RPMI7951 (cell line): ENCODE measurements at regions not wholly inside any gene's neighbourhood (a gene's known extent, or its start where the extent isn't known, plus 50 kb on each side); places are given as distances from the start of the nearest gene placed in this dataset.
"Not testable (repeated sequence)": the region's sequence is repeated elsewhere in the genome, so short reads cannot be mapped to it uniquely, and the experiment has no call there.

ENCODE experiments used
- DNase-seq: peaks from one replicate; pipeline ENCODE4 v3.0.0-alpha.2; 2012; ENCODE audit warnings: low read depth

DNA sequence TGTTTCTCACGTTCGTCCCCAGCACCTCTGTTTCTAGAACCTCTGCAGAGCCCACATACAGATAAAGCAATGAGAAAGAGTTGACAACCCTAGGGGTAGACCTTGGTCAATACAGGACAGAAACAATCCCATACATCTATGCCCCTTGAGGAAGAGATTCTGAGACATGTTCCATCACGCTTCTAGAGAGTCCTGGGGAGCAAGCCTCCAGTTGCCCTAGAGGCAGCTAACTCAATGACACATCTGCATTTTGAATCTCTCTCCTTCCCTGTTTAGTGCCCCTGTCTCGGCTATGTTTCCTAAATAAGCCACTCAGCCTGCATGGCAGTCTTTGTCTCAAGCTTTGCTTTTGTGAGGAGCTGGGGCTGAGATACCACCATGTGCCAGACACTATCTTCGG is 435.3 kb downstream of the CD83 start:
- no peak for DNase-seq

GRCh38 chr6:14553515-14553914 is 435.9 kb downstream of the CD83 start:
- no peak for DNase-seq

- no peak for DNase-seq
Measured at GRCh38 chr6:14555804-14556203, 438.2 kb downstream of the CD83 start.

DNA sequence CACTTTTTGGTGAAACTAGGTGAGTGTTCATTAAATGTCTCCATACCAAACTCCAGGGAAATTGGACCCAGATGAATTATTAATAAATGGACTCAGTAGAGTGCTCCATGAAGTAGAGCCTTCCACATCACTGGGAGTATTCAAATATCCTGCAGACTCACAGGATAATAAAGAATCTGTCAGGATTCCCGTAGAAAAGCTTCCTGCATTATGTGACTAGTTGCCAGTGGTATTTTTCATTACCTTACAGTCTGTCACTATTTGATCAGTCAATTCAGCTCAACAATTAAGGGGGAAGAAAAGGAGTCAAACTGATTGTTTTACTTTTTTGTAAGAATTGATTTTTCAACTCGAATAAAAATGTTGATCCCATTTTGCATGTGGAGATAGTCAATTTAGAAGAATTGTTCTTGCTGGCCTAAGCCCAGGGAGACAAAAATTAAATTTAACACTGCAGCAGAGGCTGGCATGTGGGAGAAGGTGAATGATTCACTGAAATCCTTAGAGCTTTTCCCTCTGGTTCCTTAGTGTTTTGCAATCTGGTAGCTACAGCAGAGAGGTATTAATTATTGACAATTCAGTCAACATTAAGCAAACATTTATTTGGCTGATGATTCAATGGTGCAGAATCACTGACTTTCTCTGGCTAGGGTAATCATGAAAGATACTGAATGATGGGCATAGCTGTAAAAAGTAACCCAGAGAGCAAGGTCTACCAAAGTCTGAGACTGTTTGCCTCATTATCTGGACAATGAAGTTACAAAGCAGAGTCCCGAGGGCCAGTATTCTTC is 442.4 kb downstream of the CD83 start:
- DNase-seq = no peak

- DNase-seq = not testable (repeated sequence)
Measured at GRCh38 chr6:14561563-14561962, 444.0 kb downstream of the CD83 start.

DNA sequence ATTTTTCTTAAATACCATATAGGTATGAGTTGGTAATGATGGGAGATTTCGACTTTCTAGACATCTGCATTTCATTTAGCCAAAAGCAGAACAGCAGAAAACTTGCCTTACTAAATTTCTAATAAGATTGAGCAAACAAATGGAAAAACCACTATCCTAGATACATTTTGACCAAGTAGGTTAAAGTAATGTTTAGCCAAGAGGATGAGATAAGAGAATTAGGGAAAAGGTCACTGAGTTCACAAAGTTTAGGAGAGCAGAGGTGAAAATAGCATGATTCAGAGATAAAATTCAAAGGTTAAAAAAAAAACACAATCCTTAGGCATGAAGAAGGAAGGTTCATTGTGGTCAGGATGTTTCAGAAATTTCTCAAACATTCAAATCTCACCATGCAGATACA is 450.3 kb downstream of the CD83 start:
- no peak for DNase-seq

GRCh38 chr6:14569394-14569793 is 451.8 kb downstream of the CD83 start:
- no peak for DNase-seq

DNA sequence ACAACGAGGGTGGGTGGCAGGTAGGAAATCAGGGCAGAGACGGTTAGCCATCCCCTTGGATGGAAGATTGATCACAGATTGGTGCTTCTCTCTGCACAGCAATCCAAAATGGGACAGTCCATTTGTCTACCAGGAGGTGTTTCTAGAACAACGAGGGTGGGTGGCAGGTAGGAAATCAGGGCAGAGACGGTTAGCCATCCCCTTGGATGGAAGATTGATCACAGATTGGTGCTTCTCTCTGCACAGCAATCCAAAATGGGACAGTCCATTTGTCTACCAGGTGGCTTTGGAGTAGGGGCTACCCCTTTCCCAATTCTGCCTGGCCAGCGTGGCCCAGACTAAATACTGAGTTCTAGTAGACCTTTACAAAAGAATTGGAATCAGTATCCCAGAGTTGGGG is 452.3 kb downstream of the CD83 start:
- not testable (repeated sequence) for DNase-seq

DNA sequence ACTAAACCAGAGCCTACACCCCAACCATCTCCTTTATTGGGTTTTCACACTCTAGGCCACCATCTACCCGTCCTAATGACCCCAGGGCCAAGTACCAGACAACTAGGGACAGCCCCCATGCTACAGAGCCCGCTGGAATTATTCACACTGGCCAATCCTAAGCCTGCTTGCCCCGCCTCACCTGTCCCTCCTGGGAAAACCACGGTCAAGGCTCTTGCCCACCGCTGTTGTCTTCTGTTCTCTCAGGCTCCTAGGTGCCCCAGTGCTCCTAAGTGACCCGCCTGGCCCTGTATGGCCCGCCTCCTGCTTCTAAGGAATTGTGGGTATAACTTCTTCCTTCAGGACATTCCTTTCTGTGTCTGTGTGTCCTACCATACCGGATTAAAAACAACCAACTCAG is 453.4 kb downstream of the CD83 start:
- DNase-seq = no peak

- DNase-seq = peak; percentile 45
Measured at GRCh38 chr6:14571746-14572145, 454.2 kb downstream of the CD83 start.

DNA sequence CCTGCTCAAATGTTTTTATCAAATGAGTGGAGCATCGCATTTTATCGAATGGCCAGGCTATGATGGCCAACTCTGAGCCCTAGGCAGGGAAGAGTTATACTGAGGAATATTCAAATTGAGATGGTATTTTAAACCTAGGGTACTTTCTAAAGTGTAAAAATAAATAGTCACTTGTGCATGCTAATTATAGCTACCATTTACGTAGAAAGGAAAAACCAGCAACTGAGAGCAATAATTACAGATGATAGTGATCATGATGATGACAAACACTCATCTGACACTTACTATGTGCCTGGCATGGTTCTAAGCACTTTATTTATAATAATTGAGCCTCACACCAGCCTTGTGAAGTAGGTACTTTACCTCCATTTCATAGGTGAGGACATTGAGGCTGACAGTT is 455.7 kb downstream of the CD83 start:
- DNase-seq = no peak

DNA sequence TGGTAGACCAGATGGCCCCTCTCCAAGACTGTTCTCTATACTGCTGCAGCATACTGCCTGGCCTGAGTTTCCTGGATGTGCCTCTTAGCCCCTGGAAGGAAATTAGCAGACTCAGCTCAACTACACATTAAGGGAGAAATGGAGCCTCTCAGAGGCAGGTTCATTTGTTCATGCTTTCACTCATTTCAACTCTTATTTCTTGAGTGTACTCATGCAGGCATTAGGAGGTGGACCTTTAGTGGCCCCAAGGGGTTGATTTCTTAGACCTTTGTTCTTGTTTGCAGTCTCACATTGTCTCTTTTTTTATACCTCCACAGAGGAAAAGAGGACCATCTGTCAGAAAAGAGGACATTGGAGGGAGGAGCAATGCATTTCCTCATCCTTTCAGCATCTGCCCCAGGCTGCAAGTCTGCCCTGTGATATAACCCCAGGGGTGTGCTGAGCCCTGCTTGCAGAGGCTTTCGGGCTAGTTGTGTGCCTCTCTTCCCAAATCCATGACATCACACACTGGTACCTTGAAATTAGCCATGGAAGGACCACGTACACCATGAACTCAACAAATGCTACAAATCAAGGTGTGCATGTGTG is 456.2 kb downstream of the CD83 start:
- DNase-seq = no peak

DNA sequence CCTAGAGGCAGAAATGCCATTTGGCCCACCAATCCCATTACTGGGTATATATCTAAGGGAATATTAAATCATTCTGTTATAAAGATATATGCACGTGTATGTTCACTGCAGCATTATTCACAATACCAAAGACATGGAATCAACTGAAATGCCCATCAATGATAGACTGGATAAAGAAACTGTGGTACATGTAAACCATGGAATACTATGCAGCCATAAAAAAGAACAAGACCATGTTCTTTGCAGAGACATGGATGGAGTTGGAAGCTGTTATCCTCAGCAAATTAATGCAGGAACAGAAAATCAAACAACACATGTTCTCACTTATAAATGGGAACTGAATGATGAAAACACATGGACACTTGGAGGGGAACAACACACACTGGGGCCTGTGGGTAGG is 458.4 kb downstream of the CD83 start:
- no peak for DNase-seq

DNA sequence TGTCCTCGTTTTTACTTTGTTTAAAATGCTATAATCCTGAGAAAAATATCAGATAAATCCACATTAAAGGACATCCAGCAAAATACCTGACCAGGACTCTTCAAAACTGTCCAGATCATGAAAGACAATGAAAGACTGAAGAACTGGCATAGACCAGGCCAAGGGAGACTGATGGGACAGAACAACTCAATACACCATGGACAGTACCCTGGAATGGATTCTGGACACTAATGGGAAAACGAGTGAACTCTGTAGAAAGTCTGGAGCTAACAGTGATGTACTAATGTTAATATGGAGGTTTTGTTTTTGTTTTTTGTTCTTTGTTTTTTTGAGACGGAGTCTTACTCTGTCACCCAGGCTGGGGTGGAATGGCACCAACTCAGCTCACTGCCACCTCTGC is 461.4 kb downstream of the CD83 start:
- no peak for DNase-seq

DNA sequence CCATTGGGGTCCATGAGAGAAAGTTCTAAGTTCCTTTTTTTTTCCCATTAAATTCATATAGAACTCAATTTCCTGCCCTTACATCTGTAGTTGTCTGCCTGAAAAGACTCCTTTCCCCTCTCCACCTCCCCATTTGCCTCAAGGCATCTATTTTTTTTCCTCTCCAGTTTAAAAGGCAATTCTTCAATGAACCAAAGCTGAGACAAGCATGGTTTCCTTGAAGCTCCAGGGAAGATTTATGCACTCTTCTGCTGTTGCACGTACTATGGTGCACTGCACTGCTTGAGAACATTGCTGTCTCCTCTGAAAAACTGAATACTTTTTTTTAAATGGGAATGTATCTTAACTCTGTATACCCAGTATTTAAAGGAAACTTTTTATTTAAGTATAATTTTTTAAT is 465.2 kb downstream of the CD83 start:
- no peak for DNase-seq

DNA sequence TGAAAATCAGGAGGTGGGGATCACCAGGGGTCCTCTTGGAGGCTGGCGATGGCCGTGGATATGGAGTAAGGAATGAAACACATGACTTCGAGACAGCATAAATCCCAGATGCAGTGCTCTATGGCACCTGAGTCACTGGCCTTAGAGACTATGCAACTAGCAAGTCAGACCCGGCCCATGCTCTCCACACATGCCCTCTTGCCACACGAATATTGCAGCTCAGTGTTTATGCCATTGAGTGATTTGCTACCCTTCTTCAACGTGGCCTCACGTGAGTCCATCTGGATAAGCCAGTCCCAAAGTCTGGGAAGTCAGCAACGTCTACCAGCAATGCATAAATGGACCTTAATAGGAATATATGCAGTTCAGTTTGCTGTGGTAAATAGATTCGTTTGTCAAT is 466.3 kb downstream of the CD83 start:
- DNase-seq = no peak

DNA sequence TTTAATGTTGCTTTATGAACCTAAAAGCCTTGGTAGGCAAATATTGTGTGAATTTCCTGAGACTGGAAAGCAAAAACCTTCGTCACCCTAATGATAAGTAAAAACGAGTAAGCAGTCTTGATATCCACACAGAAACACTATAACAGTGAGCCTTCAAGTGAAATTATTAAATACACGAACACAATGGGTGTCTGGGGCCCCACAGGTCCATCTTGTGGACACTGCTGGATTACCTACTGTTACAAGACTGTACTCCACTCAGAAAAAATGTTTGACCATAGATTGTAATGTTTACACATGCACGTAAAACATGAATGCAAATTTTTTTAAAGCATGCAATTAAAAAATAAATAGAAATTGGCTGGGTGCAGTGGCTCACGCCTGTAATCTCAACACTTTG is 466.9 kb downstream of the CD83 start:
- DNase-seq = no peak

DNA sequence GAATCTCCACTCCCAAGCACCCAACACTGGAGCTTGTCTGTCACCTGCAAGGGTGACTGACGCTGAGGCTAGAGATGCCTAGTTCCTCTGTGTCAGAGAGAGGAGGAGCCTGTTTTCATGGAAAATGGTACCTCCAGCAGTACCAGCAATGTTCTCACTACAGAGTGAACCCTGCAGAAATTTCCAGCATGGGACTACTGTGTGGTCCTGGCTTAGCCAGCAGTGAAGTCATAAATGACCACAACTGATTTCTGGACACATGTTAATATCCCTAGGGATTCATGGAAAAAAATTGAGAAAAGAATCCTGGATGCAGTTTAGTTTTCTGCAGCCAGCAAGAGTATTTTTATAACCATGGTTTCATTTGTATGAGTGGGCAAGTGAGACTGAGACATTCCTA is 468.1 kb downstream of the CD83 start:
- no peak for DNase-seq

DNA sequence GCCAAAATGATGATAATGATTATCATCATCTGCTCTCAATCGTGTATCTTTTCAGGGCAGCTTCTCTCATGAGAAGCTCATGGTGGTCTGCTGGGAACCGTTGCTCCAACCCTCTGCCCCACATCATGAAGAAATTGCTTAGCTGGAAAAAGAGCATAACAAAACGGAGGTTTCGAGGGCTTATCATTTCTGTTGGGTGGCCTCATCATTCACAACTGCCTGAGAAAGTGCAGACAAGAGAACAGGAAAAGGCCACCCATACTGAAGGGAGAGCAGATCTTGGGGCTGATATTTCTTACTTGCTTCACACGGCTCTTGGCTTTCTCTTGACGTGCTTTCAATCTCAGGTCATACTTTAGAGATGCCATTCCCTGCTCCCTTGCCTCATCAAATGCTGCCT is 471.6 kb downstream of the CD83 start:
- DNase-seq = no peak

DNA sequence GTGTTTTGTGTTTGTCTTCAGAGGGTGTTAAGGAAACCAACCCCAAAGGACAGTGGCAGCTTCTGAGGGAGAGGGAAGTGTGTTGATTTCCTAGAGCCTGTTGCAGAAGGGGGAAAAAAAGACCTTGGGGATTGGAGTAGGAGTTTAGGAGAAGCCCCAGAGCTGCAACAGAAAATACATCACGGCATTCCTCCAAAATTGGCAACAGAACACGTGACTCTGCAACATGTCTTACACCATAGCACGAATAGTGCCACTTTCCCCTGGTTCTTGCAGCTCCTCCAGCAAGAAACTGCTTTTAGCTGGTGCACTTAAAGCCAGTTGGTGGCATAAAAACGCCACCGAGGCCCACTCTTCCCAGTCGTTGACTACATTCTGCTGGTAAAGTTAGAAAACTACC is 473.0 kb downstream of the CD83 start:
- no peak for DNase-seq

- no peak for DNase-seq
Measured at GRCh38 chr6:14591998-14592397, 474.4 kb downstream of the CD83 start.

DNA sequence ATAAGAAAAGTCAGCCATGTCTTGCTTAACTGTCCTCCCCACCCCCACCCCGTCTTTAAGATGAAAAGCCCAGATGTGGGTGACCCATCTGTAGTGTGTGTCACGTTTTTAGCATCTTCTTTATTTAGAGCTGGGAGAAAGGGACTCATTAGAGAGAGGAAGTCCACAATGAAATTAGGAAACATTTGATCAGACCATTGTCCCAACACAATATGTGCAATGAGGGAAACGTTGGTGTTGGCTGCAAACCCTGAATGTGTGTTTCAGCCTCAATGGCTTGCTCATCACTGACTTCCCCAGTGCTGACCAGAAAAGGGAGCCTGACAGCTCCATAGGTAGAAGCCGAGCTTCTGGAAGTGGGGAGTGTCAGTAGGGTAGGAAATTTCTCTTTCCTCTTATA is 475.7 kb downstream of the CD83 start:
- DNase-seq = no peak

- no peak for DNase-seq
Measured at GRCh38 chr6:14595751-14596150, 478.2 kb downstream of the CD83 start.

DNA sequence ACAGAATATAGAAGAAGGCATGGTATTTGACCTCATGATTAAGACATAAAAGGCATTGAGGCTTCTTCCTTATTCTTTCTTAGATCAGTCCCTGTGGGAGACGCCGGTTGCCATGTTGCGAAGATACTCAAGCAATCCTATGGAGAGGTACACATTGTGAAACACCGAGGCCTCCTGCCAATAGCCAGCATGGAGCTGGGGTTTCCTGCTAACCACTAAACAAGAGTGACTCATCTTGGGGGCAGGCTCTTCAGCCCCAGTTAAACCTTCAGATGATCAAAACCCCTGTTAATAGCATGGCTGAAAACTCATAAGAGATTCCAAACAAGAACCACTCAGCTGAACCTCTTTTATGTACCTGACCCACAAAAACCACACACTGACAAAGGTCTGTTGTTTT is 478.8 kb downstream of the CD83 start:
- DNase-seq = peak; percentile 93
